K562 (cell line): ENCODE measurements at regions not wholly inside any gene's neighbourhood (a gene's known extent, or its start where the extent isn't known, plus 50 kb on each side); places are given as distances from the start of the nearest gene placed in this dataset.

Source experiments
- ATAC-seq: fragments of 200-7000 bp; cut with Tn5 transposase; 3 replicates; pipeline ENCODE4 v1.9.1; 2020; ENCODE audit warnings: moderate library complexity
- BruUV-seq: library from RNA; stranded (reverse); fragments of 400-500 nt; replicated peaks from 2 replicates; lab custom pipeline; 2021; lab: Mats Ljungman, UMichigan
- CTCF ChIA-PET: fragments of 300-600 bp; formaldehyde crosslinking; extraction: SDS; loops from one replicate; lab custom pipeline; 2021; ENCODE audit warnings: low intra/inter-chr PET ratio; lab: Yijun Ruan, JAX
- POLR2A ChIA-PET: fragments of 300-600, 350-650 bp; sonication (Branson Sonifier 250); formaldehyde crosslinking; extraction: SDS; loops from one replicate; lab custom pipeline; 2021; ENCODE audit warnings: antibody characterized with exemption, inconsistent platforms; lab: Yijun Ruan, JAX
- DNase-seq, 4 experiments: peaks; one replicate each; pipeline versions ENCODE4 v3.0.0 to v3.0.0-alpha.2; 2011 to 2018; ENCODE audit warnings: low spot score in 3 of 4, mixed read lengths in 3 of 4; ENCODE audit errors: extremely low read depth in 1 of 4
- FAIRE-seq: peaks from 2 replicates; lab custom pipeline; 2011; peaks lifted over from hg19 to GRCh38; lab: Jason Lieb, UNC
- H2AFZ ChIP-seq: 2 replicates; pipeline ENCODE4 v1.6.0; 2011; ENCODE audit warnings: low read depth, low read length, control low read depth, inconsistent platforms
- H3K27ac ChIP-seq: fragments of 200-600 bp; 3 replicates; pipeline ENCODE4 v1.8.0; 2011; ENCODE audit warnings: low read depth, mild to moderate bottlenecking, control low read depth, inconsistent platforms, low read length, moderate library complexity, mixed read lengths; ENCODE audit errors: extremely low read depth
- H3K27me3 ChIP-seq, 2 experiments: fragments of 300-600 bp in 1 of 2; 2 replicates in 1 of 2; 3 replicates in 1 of 2; pipeline versions ENCODE4 v1.6.0 to v1.8.0; 2011; ENCODE audit warnings: inconsistent platforms in 2 of 2, low read length in 2 of 2, mild to moderate bottlenecking in 1 of 2, mixed read lengths in 1 of 2, moderate library complexity in 1 of 2; ENCODE audit not compliant: control insufficient read depth in 2 of 2, insufficient read depth in 2 of 2
- H3K36me3 ChIP-seq: fragments of 300-600 bp; 3 replicates; pipeline ENCODE4 v1.8.0; 2011; ENCODE audit warnings: mild to moderate bottlenecking, low read length, inconsistent platforms; ENCODE audit not compliant: control insufficient read depth, insufficient read depth
- H3K4me1 ChIP-seq, 2 experiments: fragments of 200-600 bp in 1 of 2; replicated peaks in 1 of 2; 2 replicates in 1 of 2; 3 replicates in 1 of 2; pipeline versions ENCODE4 v1.5.1 to v1.8.0; 2011; ENCODE audit warnings: inconsistent platforms in 2 of 2, low read length in 2 of 2, mild to moderate bottlenecking in 1 of 2, mixed read lengths in 1 of 2, moderate library complexity in 1 of 2; ENCODE audit not compliant: control insufficient read depth in 2 of 2, insufficient read depth in 2 of 2
- H3K4me2 ChIP-seq: 2 replicates; pipeline ENCODE4 v1.6.1; 2011; ENCODE audit warnings: low read length, control low read depth, inconsistent platforms, mixed read lengths; ENCODE audit not compliant: insufficient read depth
- H3K4me3 ChIP-seq: fragments of 200-600 bp; sonication (generic), shearing (Covaris generic); 2 replicates; pipeline ENCODE4 v1.5.1; 2016; ENCODE audit warnings: control low read depth, inconsistent platforms
- H3K79me2 ChIP-seq: fragments of 200-600 bp; 3 replicates; pipeline ENCODE4 v1.8.0; 2011; ENCODE audit warnings: low read length, inconsistent platforms; ENCODE audit not compliant: control insufficient read depth, insufficient read depth
- H3K9ac ChIP-seq, 2 experiments: 2 replicates each; pipeline versions ENCODE4 v1.6.0 to v1.6.1; 2011; ENCODE audit warnings: low read depth in 2 of 2, low read length in 2 of 2, control low read depth in 1 of 2, inconsistent platforms in 1 of 2, mild to moderate bottlenecking in 1 of 2, mixed read lengths in 1 of 2; ENCODE audit not compliant: insufficient read depth in 1 of 2
- H3K9me1 ChIP-seq: one replicate; pipeline ENCODE4 v1.6.0; 2011; ENCODE audit warnings: inconsistent platforms, mild to moderate bottlenecking, low read length, moderate library complexity; ENCODE audit not compliant: control insufficient read depth, insufficient read depth
- H3K9me3 ChIP-seq: replicated peaks from 2 replicates; pipeline ENCODE4 v1.5.1; 2011; ENCODE audit warnings: low read depth, low read length, inconsistent platforms; ENCODE audit not compliant: control insufficient read depth, insufficient read depth
- H4K20me1 ChIP-seq: replicated peaks from 2 replicates; pipeline ENCODE4 v1.6.1; 2011; ENCODE audit warnings: low read length, inconsistent platforms, mixed read lengths; ENCODE audit not compliant: control insufficient read depth, insufficient read depth
- BHLHE40 ChIP-seq: IDR thresholded peaks from 2 replicates; pipeline ENCODE4 v1.6.1; 2011; ENCODE audit warnings: low read length, improper control_type of control experiment
- CC2D1A ChIP-seq: fragments of 450-650 bp; IDR thresholded peaks from 2 replicates; pipeline ENCODE4 v1.6.1; 2017; ENCODE audit warnings: mild to moderate bottlenecking
- CREB1 ChIP-seq, 2 experiments: sonication (generic) in 1 of 2; formaldehyde crosslinking in 1 of 2; IDR thresholded peaks; 2 replicates each; pipeline versions ENCODE4 v1.6.1 to v1.8.0; 2012 to 2022; ENCODE audit warnings: inconsistent platforms in 1 of 2, mild to moderate bottlenecking in 1 of 2, missing genetic modification reagents in 1 of 2, moderate library complexity in 1 of 2
- GTF2E2 ChIP-seq: fragments of 200-800 bp; sonication (Bioruptor generic); IDR thresholded peaks from 2 replicates; pipeline ENCODE4 v1.6.1; 2016; ENCODE audit warnings: missing genetic modification characterization, missing compliant biosample characterization
- ZC3H4 ChIP-seq: sonication (generic); formaldehyde crosslinking; IDR thresholded peaks from 2 replicates; pipeline ENCODE4 v1.9.0; 2021; ENCODE audit warnings: missing genetic modification reagents, borderline replicate concordance
- ZFP1 ChIP-seq: fragments of 450-650 bp; formaldehyde crosslinking; IDR thresholded peaks from 2 replicates; pipeline ENCODE4 v1.4.0; 2020; ENCODE audit warnings: mild to moderate bottlenecking, mixed read lengths
- ZFP36 ChIP-seq: fragments of 150-350 bp; IDR thresholded peaks from 2 replicates; pipeline ENCODE4 v1.6.1; 2018; ENCODE audit warnings: low read length, low read depth; ENCODE audit not compliant: partially characterized antibody
- ZNF174 ChIP-seq: fragments of 250-450 bp; sonication (Bioruptor Pico); IDR thresholded peaks from 2 replicates; pipeline ENCODE4 v1.4.0; 2020; ENCODE audit warnings: mild to moderate bottlenecking
- ZNF586 ChIP-seq: fragments of 450-650 bp; formaldehyde crosslinking; conservative IDR thresholded peaks from 2 replicates; pipeline ENCODE4 v1.4.0; 2020; ENCODE audit warnings: mild to moderate bottlenecking, moderate library complexity
- WGBS: fragments of 100-300 bp; shearing (Covaris generic); methylation state at CpG from one replicate; pipeline ENCODE4 v1.1.6; 2016; ENCODE audit warnings: low coverage, mixed read lengths; ENCODE audit not compliant: insufficient coverage; ENCODE audit errors: missing lambda C conversion rate; 5-methylcytosine and 5-hydroxymethylcytosine counted together
- in situ Hi-C: fragments of 300-500 bp; cut with MboI; formaldehyde crosslinking; loops from 4 replicates; pipeline ENCODE4 v1.15.0; 2018; ENCODE audit warnings: inconsistent platforms, mixed read lengths
- intact Hi-C: fragments of 100-400 bp; cut with micrococcal nuclease; formaldehyde crosslinking; loops from 2 replicates; pipeline ENCODE4 v1.14.2; 2022

- WGBS = 0% methylated on average over 2 of the region's 2 CpGs
- Histone ChIP-seq H3K4me3 (no peak overlapping the region), H3K4me1 (no peaks in the 10 kb centered on the region), H3K4me2 (no peak overlapping the region), H4K20me1 (no peaks in the 10 kb centered on the region), H3K9me3 (no peaks in the 10 kb centered on the region), H3K79me2 (no peaks in the 10 kb centered on the region), H3K36me3 (no peaks in the 10 kb centered on the region), H3K27ac (no peak overlapping the region), H3K9ac (no peak overlapping the region), H3K9me1 (no peaks in the 10 kb centered on the region), H3K27me3 (no peaks in the 10 kb centered on the region), H2AFZ (no peak overlapping the region)
- intact Hi-C loops = no loop called here
- ATAC-seq = no peak
- DNase-seq = no peak
- POLR2A ChIA-PET = no interaction called here
- CTCF ChIA-PET = no interaction called here
- in situ Hi-C loops = no loop called here
- no TSS peak for BruUV-seq
- TF ChIP-seq ZNF586 = no peak
- TF ChIP-seq ZFP1 (CRISPR knock-in tag) = no peak
- no peak for TF ChIP-seq BHLHE40
- TF ChIP-seq ZC3H4 = no peak
- no peak for TF ChIP-seq CREB1 (IDR thresholded peaks at IDR 0.05)
- no peak for TF ChIP-seq CREB1 (CRISPR knock-in tag; IDR thresholded peaks at IDR 0.05)
- TF ChIP-seq ZFP36 = no peak
- no peak for TF ChIP-seq GTF2E2 (tag)
- no peak for TF ChIP-seq CC2D1A
- TF ChIP-seq ZNF174 (CRISPR knock-in tag) = no peak
- FAIRE-seq = no peak
These were observed 414.7 kb upstream of the NRP1 start for GRCh38 chr10:33749067-33749735.
